ENCODE measurements at regions not wholly inside any gene's neighbourhood (a gene's known extent, or its start where the extent isn't known, plus 50 kb on each side); places are given as distances from the start of the nearest gene placed in this dataset.

GRCh38 chr22:49365910-49366309 lies 461.8 kb downstream of the BRD1 start:
- H3F3A ChIP-seq (replicated peaks; ENCODE audit: low read depth), result no peaks in the 10 kb centered on the region
- H3K27ac Mint-ChIP-seq, result no peak overlapping the region

More at GRCh38 chr22:49365910-49366309, 461.8 kb downstream of the BRD1 start:
- Histone ChIP-seq H3K4me3 (no peak overlapping the region), H3K79me2 (replicated peaks; ENCODE audit: insufficient read depth) (no peaks in the 10 kb centered on the region), H3K4me1 (ENCODE audit: insufficient read depth) (no peaks in the 10 kb centered on the region), H2AFZ (no peak overlapping the region), H4K20me1 (replicated peaks; ENCODE audit: insufficient read depth) (no peaks in the 10 kb centered on the region), H3K4me2 (no peak overlapping the region), H3K36me3 (ENCODE audit: insufficient read depth) (no peaks in the 10 kb centered on the region; the same call in 1 of the 2 replicates), H3K9me2 (ENCODE audit: insufficient read depth) (no peaks in the 10 kb centered on the region), H3K27me3 (ENCODE audit: insufficient read depth) (no peaks in the 10 kb centered on the region), H3K27ac (ENCODE audit: low read depth) (no peak overlapping the region)
- no peak overlapping the region for H3K4me3 Mint-ChIP-seq
- no peaks in the 10 kb centered on the region; the same call in 1 of the 3 replicates for H3K9me3 Mint-ChIP-seq
- TF ChIP-seq JUNB (IDR thresholded peaks at IDR 0.05; ENCODE audit: unreplicated experiment) (no peak), CREB1 (CRISPR knock-in tag; IDR thresholded peaks at IDR 0.05; ENCODE audit: low read depth) (no peak), ZNF331 (CRISPR knock-in tag; IDR thresholded peaks at IDR 0.05; ENCODE audit: low read depth) (no peak), NANOG (IDR thresholded peaks at IDR 0.05; ENCODE audit: borderline replicate concordance) (no peak), ZNF114 (CRISPR knock-in tag; IDR thresholded peaks at IDR 0.05) (no peak), EZH2phosphoT487 (IDR thresholded peaks at IDR 0.05; ENCODE audit: unreplicated experiment) (no peak), CTCF (conservative IDR thresholded peaks at IDR 0.05; ENCODE audit: low read depth in 2 of 2) (no peak), ETS1 (IDR thresholded peaks at IDR 0.05) (no peak), ZNF462 (CRISPR knock-in tag; IDR thresholded peaks at IDR 0.05) (no peak)
- TF ChIP-seq, protein P1, sequence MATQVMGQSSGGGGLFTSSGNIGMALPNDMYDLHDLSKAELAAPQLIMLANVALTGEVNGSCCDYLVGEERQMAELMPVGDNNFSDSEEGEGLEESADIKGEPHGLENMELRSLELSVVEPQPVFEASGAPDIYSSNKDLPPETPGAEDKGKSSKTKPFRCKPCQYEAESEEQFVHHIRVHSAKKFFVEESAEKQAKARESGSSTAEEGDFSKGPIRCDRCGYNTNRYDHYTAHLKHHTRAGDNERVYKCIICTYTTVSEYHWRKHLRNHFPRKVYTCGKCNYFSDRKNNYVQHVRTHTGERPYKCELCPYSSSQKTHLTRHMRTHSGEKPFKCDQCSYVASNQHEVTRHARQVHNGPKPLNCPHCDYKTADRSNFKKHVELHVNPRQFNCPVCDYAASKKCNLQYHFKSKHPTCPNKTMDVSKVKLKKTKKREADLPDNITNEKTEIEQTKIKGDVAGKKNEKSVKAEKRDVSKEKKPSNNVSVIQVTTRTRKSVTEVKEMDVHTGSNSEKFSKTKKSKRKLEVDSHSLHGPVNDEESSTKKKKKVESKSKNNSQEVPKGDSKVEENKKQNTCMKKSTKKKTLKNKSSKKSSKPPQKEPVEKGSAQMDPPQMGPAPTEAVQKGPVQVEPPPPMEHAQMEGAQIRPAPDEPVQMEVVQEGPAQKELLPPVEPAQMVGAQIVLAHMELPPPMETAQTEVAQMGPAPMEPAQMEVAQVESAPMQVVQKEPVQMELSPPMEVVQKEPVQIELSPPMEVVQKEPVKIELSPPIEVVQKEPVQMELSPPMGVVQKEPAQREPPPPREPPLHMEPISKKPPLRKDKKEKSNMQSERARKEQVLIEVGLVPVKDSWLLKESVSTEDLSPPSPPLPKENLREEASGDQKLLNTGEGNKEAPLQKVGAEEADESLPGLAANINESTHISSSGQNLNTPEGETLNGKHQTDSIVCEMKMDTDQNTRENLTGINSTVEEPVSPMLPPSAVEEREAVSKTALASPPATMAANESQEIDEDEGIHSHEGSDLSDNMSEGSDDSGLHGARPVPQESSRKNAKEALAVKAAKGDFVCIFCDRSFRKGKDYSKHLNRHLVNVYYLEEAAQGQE (IDR thresholded peaks at IDR 0.05; ENCODE audit: unreplicated experiment), result no peak
- DNase-seq (ENCODE audit: low spot score) (no peak), ATAC-seq (no peak)
- H3K36me3 Mint-ChIP-seq (ENCODE audit: low read depth), result no peaks in the 10 kb centered on the region
- H3K4me1 Mint-ChIP-seq, result no peaks in the 10 kb centered on the region
- H3K27me3 Mint-ChIP-seq (ENCODE audit: insufficient read depth, low read depth, poor library complexity), result peaks cover 3% of the 10 kb centered on the region

Data from GM23338 (cell line).